ENCODE measurements at regions not wholly inside any gene's neighbourhood (a gene's known extent, or its start where the extent isn't known, plus 50 kb on each side); places are given as distances from the start of the nearest gene placed in this dataset.

DNA sequence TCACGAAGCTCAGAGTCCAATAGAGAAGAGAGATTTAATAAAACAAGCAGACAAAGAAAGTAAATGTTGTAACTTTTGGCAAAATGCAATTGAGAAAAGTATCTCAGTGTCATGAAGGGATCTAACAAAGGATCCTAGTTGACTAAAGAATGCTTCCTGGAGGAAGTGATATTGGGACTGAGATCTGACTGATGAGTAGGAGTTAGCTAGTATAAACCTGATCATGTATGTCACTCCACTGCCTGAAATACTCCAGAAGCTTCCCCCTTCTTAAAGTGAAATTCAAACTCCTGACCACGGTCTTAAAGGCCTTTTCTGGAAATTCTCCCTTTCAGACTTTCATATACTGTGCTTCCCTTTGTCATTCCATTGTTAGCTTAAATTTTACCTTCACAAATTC is 1102.4 kb upstream of the ZEB2 start:
- DNase-seq, result no peak
- Histone ChIP-seq H3T11ph (ENCODE audit: low read length) (no peak overlapping the region), H4K91ac (ENCODE audit: insufficient read length, low read depth, low read length) (no peak overlapping the region), H2AK5ac (ENCODE audit: insufficient read length, low read length) (no peak overlapping the region), H3K23ac (ENCODE audit: insufficient read length, low read depth, low read length) (no peak overlapping the region), H2BK120ac (ENCODE audit: low read depth, low read length, poor library complexity, severe bottlenecking) (no peak overlapping the region), H3K4me1 (ENCODE audit: insufficient read depth, low read length) (no peaks in the 10 kb centered on the region), H2BK5ac (ENCODE audit: insufficient read length, low read length) (no peak overlapping the region), H3K4me2 (ENCODE audit: insufficient read depth, insufficient read length, low read length) (no peak overlapping the region), H4K5ac (ENCODE audit: insufficient read length, low read depth, low read length) (no peak overlapping the region), H4K8ac (replicated peaks; ENCODE audit: insufficient read length, low read depth, low read length) (no peak overlapping the region), H3K79me2 (ENCODE audit: insufficient read depth, low read length) (no peaks in the 10 kb centered on the region), H2BK15ac (ENCODE audit: low read depth, low read length) (no peak overlapping the region), H3K27ac (ENCODE audit: insufficient read length, low read depth, low read length) (no peak overlapping the region), H3K23me2 (ENCODE audit: insufficient read length, low read depth, low read length, poor library complexity, severe bottlenecking) (no peaks in the 10 kb centered on the region), H3K56ac (ENCODE audit: insufficient read length, low read depth, low read length) (no peak overlapping the region), H3K14ac (ENCODE audit: insufficient read depth, low read length) (no peak overlapping the region), H2BK20ac (ENCODE audit: low read depth, low read length, poor library complexity, severe bottlenecking) (no peak overlapping the region), H3K79me1 (ENCODE audit: insufficient read depth, low read depth, low read length, poor library complexity, severe bottlenecking) (no peaks in the 10 kb centered on the region), H2AFZ (ENCODE audit: low read length) (no peak overlapping the region), H3K9ac (ENCODE audit: extremely low read depth, insufficient read length, low read length) (no peak overlapping the region), H4K20me1 (ENCODE audit: control insufficient read depth, insufficient read depth, insufficient read length) (no peaks in the 10 kb centered on the region), H3K18ac (ENCODE audit: insufficient read length, low read depth, low read length) (no peak overlapping the region), H2BK12ac (ENCODE audit: insufficient read length, low read depth, low read length) (no peak overlapping the region), H3K4ac (ENCODE audit: low read depth, low read length) (no peak overlapping the region), H3K27me3 (ENCODE audit: insufficient read depth, low read length) (no peaks in the 10 kb centered on the region), H3K9me3 (ENCODE audit: control insufficient read depth, low read depth, low read length) (no peaks in the 10 kb centered on the region)
- Mint-ChIP-seq H3K36me3 (ENCODE audit: insufficient read depth in 1 of 3, low read depth in 3 of 3) (no peaks in the 10 kb centered on the region), H3K4me3 (no peak overlapping the region), H3K9me3 (no peaks in the 10 kb centered on the region), H3K4me1 (no peaks in the 10 kb centered on the region), H3K27me3 (ENCODE audit: low read depth) (no peaks in the 10 kb centered on the region), H3K27ac (no peak overlapping the region)
- TF ChIP-seq, protein P1, sequence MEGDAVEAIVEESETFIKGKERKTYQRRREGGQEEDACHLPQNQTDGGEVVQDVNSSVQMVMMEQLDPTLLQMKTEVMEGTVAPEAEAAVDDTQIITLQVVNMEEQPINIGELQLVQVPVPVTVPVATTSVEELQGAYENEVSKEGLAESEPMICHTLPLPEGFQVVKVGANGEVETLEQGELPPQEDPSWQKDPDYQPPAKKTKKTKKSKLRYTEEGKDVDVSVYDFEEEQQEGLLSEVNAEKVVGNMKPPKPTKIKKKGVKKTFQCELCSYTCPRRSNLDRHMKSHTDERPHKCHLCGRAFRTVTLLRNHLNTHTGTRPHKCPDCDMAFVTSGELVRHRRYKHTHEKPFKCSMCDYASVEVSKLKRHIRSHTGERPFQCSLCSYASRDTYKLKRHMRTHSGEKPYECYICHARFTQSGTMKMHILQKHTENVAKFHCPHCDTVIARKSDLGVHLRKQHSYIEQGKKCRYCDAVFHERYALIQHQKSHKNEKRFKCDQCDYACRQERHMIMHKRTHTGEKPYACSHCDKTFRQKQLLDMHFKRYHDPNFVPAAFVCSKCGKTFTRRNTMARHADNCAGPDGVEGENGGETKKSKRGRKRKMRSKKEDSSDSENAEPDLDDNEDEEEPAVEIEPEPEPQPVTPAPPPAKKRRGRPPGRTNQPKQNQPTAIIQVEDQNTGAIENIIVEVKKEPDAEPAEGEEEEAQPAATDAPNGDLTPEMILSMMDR (conservative IDR thresholded peaks at IDR 0.05), result no peak
- WGBS (ENCODE audit: extremely low coverage, insufficient read length, low lambda C conversion rate), result no CpG with 5 or more reads among the region's 2 CpGs
